HK-2 (cell line): ENCODE measurements at regions not wholly inside any gene's neighbourhood (a gene's known extent, or its start where the extent isn't known, plus 50 kb on each side); places are given as distances from the start of the nearest gene placed in this dataset.
"Not testable (repeated sequence)": the region's sequence is repeated elsewhere in the genome, so short reads cannot be mapped to it uniquely, and the experiment has no call there.

ENCODE experiments used
- DNase-seq: peaks from one replicate; pipeline ENCODE4 v3.0.0-alpha.2; 2018; ENCODE audit not compliant: unreplicated experiment

- DNase-seq = no peak
These were observed 872.9 kb upstream of the SLC35B3 start for GRCh38 chr6:9308284-9308683.

GRCh38 chr6:9307786-9308185 is 872.4 kb upstream of the SLC35B3 start:
- DNase-seq = no peak

DNA sequence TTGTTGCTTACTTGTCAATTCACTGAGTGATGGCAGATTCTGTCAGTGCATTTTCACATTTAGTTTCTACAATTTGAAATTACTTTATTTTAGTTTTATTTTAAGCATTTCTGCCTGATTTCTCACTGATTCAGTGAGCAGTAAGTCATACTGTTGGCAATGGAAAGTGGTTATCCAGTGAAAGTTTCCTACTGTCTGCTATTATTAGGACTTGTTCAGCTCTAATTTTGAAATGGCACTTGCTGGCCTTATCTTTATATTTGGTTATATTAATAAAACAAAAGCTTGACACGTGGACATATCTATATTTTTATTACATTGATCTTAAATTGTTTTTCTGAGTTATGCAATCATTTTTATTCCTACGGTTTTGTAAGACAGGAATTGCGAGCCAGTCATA is 871.8 kb upstream of the SLC35B3 start:
- DNase-seq = no peak

GRCh38 chr6:9295644-9296043 is 860.3 kb upstream of the SLC35B3 start:
- DNase-seq = no peak

DNA sequence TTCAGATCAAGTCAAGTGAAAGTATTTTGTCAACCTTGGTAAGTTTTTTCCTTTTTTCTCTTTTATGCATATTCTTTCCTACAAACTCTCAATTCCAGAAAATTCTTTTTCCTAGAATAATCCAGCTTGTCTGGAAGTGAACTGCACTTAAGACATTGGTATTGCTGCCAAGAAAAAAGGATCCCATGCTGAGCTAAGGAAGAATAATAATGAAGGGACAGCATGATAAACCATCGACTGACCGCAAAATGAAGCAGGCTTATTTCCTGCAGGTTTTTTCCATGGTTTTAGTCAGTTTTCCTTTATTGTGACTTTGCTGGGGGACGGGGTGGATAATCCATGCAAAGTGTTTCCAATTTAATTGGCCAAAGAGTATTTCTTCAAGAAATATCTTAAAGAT is 857.6 kb upstream of the SLC35B3 start:
- no peak for DNase-seq

GRCh38 chr6:9290342-9290741 is 855.0 kb upstream of the SLC35B3 start:
- not testable (repeated sequence) for DNase-seq

GRCh38 chr6:9272671-9273070 is 837.3 kb upstream of the SLC35B3 start:
- DNase-seq = no peak

- no peak for DNase-seq
These were observed 831.4 kb upstream of the SLC35B3 start for GRCh38 chr6:9266741-9267140.

DNA sequence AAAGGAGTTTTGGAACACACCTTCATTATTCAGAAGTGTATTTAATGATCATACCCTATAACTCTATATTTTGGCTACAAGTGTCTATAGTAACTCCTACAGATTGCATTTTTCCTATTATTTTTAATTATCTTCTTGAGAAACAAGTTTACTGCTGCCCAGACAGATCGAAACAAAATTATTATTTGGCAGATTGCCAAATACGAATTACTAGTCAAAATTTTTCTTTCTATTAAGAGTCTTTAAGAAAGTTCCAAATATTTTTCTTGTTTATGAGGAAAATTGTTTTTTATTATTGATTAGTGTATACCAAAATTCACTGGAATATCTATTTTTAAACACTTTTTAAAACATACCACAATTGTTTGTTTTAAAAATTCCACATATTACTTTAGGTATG is 821.9 kb upstream of the SLC35B3 start:
- DNase-seq = no peak

- no peak for DNase-seq
These were observed 818.9 kb upstream of the SLC35B3 start for GRCh38 chr6:9254251-9254650.

GRCh38 chr6:9252799-9253198 is 817.5 kb upstream of the SLC35B3 start:
- DNase-seq = no peak

DNA sequence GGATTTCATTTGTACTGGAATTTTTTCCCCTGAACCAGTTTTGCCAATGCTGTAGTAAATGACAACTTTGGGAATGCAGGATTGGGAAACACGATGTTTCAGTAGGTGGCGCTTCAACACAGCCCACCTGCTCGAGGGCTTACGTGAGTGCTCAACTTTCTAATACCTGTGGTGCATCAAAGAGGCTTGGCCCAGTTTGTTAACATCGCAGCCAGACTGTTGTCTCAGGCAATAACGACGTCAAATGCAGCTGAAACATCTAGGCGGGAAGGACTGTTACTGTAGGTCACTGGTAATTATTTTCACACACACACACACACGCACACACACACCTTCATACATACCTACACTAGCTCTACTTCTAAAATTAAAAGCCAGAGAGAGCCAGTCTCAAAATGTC is 815.5 kb upstream of the SLC35B3 start:
- DNase-seq = peak; percentile 47

DNA sequence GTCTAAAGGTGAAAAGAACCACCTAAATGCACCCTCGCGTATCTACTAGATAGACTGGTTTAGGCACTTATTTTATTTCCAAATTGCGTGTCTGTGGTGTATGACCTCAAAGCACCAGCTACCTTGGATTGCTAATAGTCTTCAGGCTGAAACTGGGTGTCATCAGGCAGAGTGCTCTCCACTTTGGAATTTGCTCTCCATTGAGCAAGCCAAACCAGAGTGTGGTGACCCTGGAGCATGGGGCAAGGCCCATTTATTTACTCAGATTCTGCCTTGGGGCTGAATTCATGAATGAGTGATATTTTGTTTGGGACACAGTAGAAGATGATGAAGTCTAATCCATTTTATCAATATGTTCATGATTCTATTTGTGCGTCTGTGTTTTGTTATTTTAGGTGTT is 812.8 kb upstream of the SLC35B3 start:
- DNase-seq = no peak

DNA sequence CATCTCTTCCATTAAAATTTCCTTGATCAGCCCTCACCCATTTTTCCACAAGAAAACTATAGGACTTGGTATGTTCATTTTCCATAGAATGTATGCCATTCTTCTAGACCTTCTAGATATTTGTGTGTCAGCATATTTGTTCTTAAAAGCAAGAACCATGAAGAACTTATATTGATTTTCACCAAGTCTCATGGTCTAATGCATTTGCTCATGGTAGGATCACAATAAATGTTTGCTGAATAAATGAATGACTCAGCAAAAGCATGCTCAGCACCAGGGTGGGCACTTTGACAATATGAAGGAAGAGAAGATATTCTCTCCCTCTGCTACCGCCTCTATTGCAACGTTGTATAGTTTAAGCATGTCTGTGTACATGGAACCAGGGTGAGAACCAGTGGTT is 805.5 kb upstream of the SLC35B3 start:
- DNase-seq = no peak

GRCh38 chr6:9236443-9236842 is 801.1 kb upstream of the SLC35B3 start:
- DNase-seq = no peak

DNA sequence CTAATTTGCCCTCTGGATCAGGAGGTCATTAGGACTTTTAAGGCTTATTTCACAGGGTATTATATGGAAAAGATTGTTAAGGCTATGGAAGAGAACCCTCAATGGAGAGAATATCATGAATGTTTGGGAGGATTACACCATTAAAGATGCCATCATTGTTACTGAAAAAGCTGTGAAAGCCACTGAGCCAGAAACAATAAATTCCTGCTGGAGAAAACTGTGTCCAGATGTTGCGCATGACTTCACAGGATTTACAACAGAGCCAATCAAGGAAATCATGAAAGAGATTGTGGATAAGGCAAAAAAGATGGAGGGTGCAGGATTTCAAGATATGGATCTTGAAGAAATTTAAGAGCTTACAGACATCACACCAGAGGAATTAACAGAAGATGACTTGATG is 798.3 kb upstream of the SLC35B3 start:
- DNase-seq = no peak

GRCh38 chr6:9233226-9233625 is 797.9 kb upstream of the SLC35B3 start:
- DNase-seq = no peak

DNA sequence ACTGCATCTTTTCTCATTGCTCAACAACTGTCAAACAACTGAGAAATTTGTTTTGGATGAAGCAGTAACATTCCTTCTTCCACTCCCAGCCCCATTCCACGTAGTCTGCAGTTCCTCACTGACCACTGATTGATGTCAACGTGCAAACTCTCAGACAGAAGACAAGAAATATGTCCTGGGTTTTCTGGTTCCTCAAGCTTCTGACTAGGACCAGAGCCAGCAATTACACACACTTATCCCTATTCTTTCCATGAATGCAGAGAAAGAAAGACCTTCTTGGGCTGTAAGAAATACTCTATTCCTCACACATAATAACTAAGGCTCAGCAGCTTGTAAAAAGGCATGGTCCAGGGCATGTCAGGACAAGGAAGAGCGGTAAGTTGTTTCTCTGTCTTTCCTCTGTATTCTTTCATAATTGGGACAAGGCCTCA is 790.1 kb upstream of the SLC35B3 start:
- no peak for DNase-seq

GRCh38 chr6:9224539-9224938 is 789.2 kb upstream of the SLC35B3 start:
- no peak for DNase-seq

GRCh38 chr6:9213717-9214116 is 778.4 kb upstream of the SLC35B3 start:
- DNase-seq = not testable (repeated sequence)

- no peak for DNase-seq
These were observed 773.6 kb upstream of the SLC35B3 start for GRCh38 chr6:9208966-9209365.

DNA sequence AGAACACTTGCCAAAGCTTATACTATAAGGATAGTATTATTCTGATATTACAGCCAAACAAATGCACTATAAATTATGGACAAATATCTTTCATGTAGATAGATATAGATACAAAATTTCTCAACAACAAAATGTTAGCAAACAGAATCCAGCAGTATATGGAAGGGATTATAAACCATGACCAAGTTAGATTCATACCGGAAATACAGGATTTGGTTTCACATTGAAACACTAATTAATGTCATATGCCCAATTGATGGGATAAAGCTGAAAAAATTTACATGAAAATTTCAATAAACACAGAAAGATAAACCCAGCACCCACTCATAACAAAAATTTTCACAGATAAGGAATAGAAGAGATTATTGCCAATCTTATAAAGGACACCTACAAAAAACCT is 770.3 kb upstream of the SLC35B3 start:
- DNase-seq = no peak

- peak; percentile 10 for DNase-seq
These were observed 768.8 kb upstream of the SLC35B3 start for GRCh38 chr6:9204171-9204570.

DNA sequence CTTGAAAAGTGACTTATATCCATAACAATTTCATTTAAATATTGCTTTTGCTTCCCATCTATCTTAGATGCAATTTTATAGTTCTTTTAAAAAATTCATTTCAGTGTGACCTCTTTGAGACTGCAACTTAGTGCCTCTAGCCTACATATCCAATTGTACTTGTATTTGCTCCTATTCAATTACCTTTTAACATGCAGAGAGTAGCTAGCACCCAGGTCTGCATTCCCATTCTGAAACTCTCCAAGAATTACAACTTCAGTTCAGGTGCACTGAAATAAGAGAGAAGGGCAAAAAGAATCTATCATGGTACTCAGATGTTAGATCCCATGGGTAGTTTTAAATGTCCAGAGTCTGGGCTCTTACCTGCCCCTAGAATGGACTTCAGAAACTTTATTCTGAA is 765.4 kb upstream of the SLC35B3 start:
- DNase-seq = no peak

DNA sequence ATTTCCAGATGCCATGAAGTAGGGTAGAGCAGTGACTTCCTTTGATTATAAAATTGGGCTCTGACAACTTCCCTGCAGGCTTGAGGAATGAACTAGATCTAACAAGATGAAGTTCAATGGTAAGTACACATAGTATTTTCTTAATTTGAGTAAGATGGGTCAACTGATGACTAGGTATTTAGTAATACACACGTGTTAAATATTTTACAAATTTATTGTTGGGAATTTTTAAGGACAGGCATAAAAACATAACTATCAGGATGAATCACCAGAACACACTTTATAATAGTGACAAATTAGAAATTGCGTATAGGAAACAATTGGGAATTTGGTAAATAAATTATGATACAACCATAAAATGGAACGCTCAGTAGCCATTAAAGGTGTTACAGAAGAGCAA is 762.4 kb upstream of the SLC35B3 start:
- DNase-seq = no peak
